Neuron (in vitro differentiated cells): ENCODE measurements at regions not wholly inside any gene's neighbourhood (a gene's known extent, or its start where the extent isn't known, plus 50 kb on each side); places are given as distances from the start of the nearest gene placed in this dataset.

Experiments used
- H2AFZ ChIP-seq: one replicate; pipeline ENCODE4 v1.6.1; 2013; ENCODE audit warnings: low read depth, mild to moderate bottlenecking, inconsistent platforms, low read length, moderate library complexity
- H3K27me3 ChIP-seq: one replicate; pipeline ENCODE4 v1.6.1; 2013; ENCODE audit warnings: low read length; ENCODE audit not compliant: insufficient read depth
- H3K36me3 ChIP-seq: one replicate; pipeline ENCODE4 v1.6.1; 2013; ENCODE audit warnings: low read length; ENCODE audit not compliant: insufficient read depth
- H3K4me1 ChIP-seq: one replicate; pipeline ENCODE4 v1.6.1; 2013; ENCODE audit warnings: low read length; ENCODE audit not compliant: insufficient read depth
- H3K4me3 ChIP-seq: 2 replicates; pipeline ENCODE4 v1.5.1; 2013; ENCODE audit warnings: mild to moderate bottlenecking, low read length, moderate library complexity
- H3K9me3 ChIP-seq: one replicate; pipeline ENCODE4 v1.6.1; 2013; ENCODE audit warnings: low read length

GRCh38 chr10:21164687-21165086 is 267.6 kb upstream of the NEBL start:
- Histone ChIP-seq H3K27me3 (no peaks in the 10 kb centered on the region), H3K9me3 (peaks cover 3% of the 10 kb centered on the region), H3K4me3 (no peak overlapping the region), H3K4me1 (peaks cover 30% of the 10 kb centered on the region), H3K36me3 (no peaks in the 10 kb centered on the region), H2AFZ (no peak overlapping the region)

- Histone ChIP-seq H3K27me3 (no peaks in the 10 kb centered on the region), H3K9me3 (peaks cover 5% of the 10 kb centered on the region), H3K4me1 (peaks cover 28% of the 10 kb centered on the region), H3K4me3 (no peak overlapping the region), H2AFZ (no peak overlapping the region), H3K36me3 (no peaks in the 10 kb centered on the region)
Measured at GRCh38 chr10:21162948-21163347, 265.8 kb upstream of the NEBL start.

- H3K9me3 ChIP-seq = peaks cover 5% of the 10 kb centered on the region
- H3K4me1 ChIP-seq = peaks cover 28% of the 10 kb centered on the region
- no peaks in the 10 kb centered on the region for H3K27me3 ChIP-seq
- H2AFZ ChIP-seq = no peak overlapping the region
- H3K36me3 ChIP-seq = no peaks in the 10 kb centered on the region
- H3K4me3 ChIP-seq = no peak overlapping the region
Measured at GRCh38 chr10:21161647-21162046, 264.5 kb upstream of the NEBL start.

GRCh38 chr10:21161090-21161625 is 264.0 kb upstream of the NEBL start:
- Histone ChIP-seq H3K27me3 (no peaks in the 10 kb centered on the region), H3K36me3 (no peaks in the 10 kb centered on the region), H3K4me3 (no peak overlapping the region), H2AFZ (no peak overlapping the region), H3K4me1 (peaks cover 28% of the 10 kb centered on the region), H3K9me3 (peaks cover 5% of the 10 kb centered on the region)

- Histone ChIP-seq H3K4me3 (no peak overlapping the region), H3K27me3 (no peaks in the 10 kb centered on the region), H3K4me1 (peaks cover 33% of the 10 kb centered on the region), H3K36me3 (no peaks in the 10 kb centered on the region), H3K9me3 (peaks cover 5% of the 10 kb centered on the region), H2AFZ (no peak overlapping the region)
Measured at GRCh38 chr10:21160116-21160515, 263.0 kb upstream of the NEBL start.

GRCh38 chr10:21159669-21160068 is 262.6 kb upstream of the NEBL start:
- Histone ChIP-seq H3K4me1 (peaks cover 28% of the 10 kb centered on the region), H3K4me3 (no peak overlapping the region), H3K36me3 (no peaks in the 10 kb centered on the region), H3K9me3 (peaks cover 5% of the 10 kb centered on the region), H3K27me3 (no peaks in the 10 kb centered on the region), H2AFZ (no peak overlapping the region)

GRCh38 chr10:21158301-21158700 is 261.2 kb upstream of the NEBL start:
- peaks cover 5% of the 10 kb centered on the region for H3K9me3 ChIP-seq
- no peaks in the 10 kb centered on the region for H3K36me3 ChIP-seq
- no peak overlapping the region for H2AFZ ChIP-seq
- peaks cover 17% of the 10 kb centered on the region for H3K4me1 ChIP-seq
- H3K27me3 ChIP-seq = no peaks in the 10 kb centered on the region
- H3K4me3 ChIP-seq = no peak overlapping the region

- Histone ChIP-seq H3K9me3 (peaks cover 5% of the 10 kb centered on the region), H3K27me3 (no peaks in the 10 kb centered on the region), H3K4me1 (peaks cover 17% of the 10 kb centered on the region), H3K4me3 (no peak overlapping the region), H2AFZ (no peak overlapping the region), H3K36me3 (no peaks in the 10 kb centered on the region)
Measured at GRCh38 chr10:21157664-21158063, 260.6 kb upstream of the NEBL start.

GRCh38 chr10:21150166-21150565 is 253.1 kb upstream of the NEBL start:
- H3K4me1 ChIP-seq = peaks cover 22% of the 10 kb centered on the region
- H3K4me3 ChIP-seq = no peak overlapping the region
- no peaks in the 10 kb centered on the region for H3K27me3 ChIP-seq
- H3K9me3 ChIP-seq = peaks cover 5% of the 10 kb centered on the region
- no peaks in the 10 kb centered on the region for H3K36me3 ChIP-seq
- no peak overlapping the region for H2AFZ ChIP-seq

- Histone ChIP-seq H3K9me3 (peaks cover 3% of the 10 kb centered on the region), H3K4me1 (peaks cover 25% of the 10 kb centered on the region), H2AFZ (no peak overlapping the region), H3K27me3 (no peaks in the 10 kb centered on the region), H3K36me3 (no peaks in the 10 kb centered on the region), H3K4me3 (peak overlapping the region; percentile 33)
Measured at GRCh38 chr10:21146436-21146789, 249.3 kb upstream of the NEBL start.

GRCh38 chr10:21145751-21146435 is 248.8 kb upstream of the NEBL start:
- no peaks in the 10 kb centered on the region for H3K36me3 ChIP-seq
- peaks cover 3% of the 10 kb centered on the region for H3K9me3 ChIP-seq
- H3K27me3 ChIP-seq = no peaks in the 10 kb centered on the region
- no peak overlapping the region for H2AFZ ChIP-seq
- H3K4me3 ChIP-seq = peak overlapping the region; percentile 33
- H3K4me1 ChIP-seq = peaks cover 25% of the 10 kb centered on the region

GRCh38 chr10:21144047-21144446 is 246.9 kb upstream of the NEBL start:
- Histone ChIP-seq H3K36me3 (no peaks in the 10 kb centered on the region), H3K4me3 (no peak overlapping the region), H3K4me1 (peaks cover 25% of the 10 kb centered on the region), H3K27me3 (no peaks in the 10 kb centered on the region), H2AFZ (no peak overlapping the region), H3K9me3 (no peaks in the 10 kb centered on the region)

GRCh38 chr10:21141946-21142492 is 244.9 kb upstream of the NEBL start:
- Histone ChIP-seq H2AFZ (no peak overlapping the region), H3K4me3 (no peak overlapping the region), H3K36me3 (no peaks in the 10 kb centered on the region), H3K9me3 (peaks cover 3% of the 10 kb centered on the region), H3K27me3 (no peaks in the 10 kb centered on the region), H3K4me1 (peaks cover 19% of the 10 kb centered on the region)
